H1 (cell line): ENCODE measurements at regions not wholly inside any gene's neighbourhood (a gene's known extent, or its start where the extent isn't known, plus 50 kb on each side); places are given as distances from the start of the nearest gene placed in this dataset.

Experiments
- CBX8 ChIP-seq: fragments of 300-800, 300-1000 bp; sonication (generic); IDR thresholded peaks from 2 replicates; pipeline ENCODE4 v1.7.1; 2016; ENCODE audit warnings: low read depth, low read length, borderline replicate concordance
- CHD7 ChIP-seq: fragments of 300-600 bp; sonication (generic); IDR thresholded peaks from 2 replicates; pipeline ENCODE4 v1.7.1; 2012; ENCODE audit warnings: low read length, moderate library complexity, mild to moderate bottlenecking, inconsistent platforms; ENCODE audit not compliant: insufficient replicate concordance
- FOSL1 ChIP-seq: IDR thresholded peaks from 2 replicates; pipeline ENCODE4 v1.6.1; 2011; ENCODE audit warnings: mild to moderate bottlenecking, low read depth, low read length, moderate library complexity; ENCODE audit not compliant: insufficient read depth
- GABPA ChIP-seq: IDR thresholded peaks from 2 replicates; pipeline ENCODE4 v1.6.1; 2011; ENCODE audit warnings: mild to moderate bottlenecking, low read length, moderate library complexity, borderline replicate concordance; ENCODE audit not compliant: insufficient read depth
- POLR2AphosphoS5 ChIP-seq: IDR thresholded peaks from 2 replicates; pipeline ENCODE4 v1.6.1; 2011; ENCODE audit warnings: low read depth, low read length
- RXRA ChIP-seq: IDR thresholded peaks from 2 replicates; pipeline ENCODE4 v1.6.1; 2011; ENCODE audit warnings: low read depth, mild to moderate bottlenecking, low read length, moderate library complexity; ENCODE audit not compliant: insufficient read depth
- SP4 ChIP-seq: IDR thresholded peaks from 2 replicates; pipeline ENCODE4 v1.6.1; 2012; ENCODE audit warnings: low read length, inconsistent platforms
- SRF ChIP-seq: IDR thresholded peaks from 2 replicates; pipeline ENCODE4 v1.6.1; 2011; ENCODE audit warnings: mild to moderate bottlenecking, low read depth, low read length, moderate library complexity
- TEAD4 ChIP-seq: IDR thresholded peaks from 2 replicates; pipeline ENCODE4 v1.6.1; 2012; ENCODE audit warnings: low read depth, low read length, inconsistent platforms, mixed read lengths

DNA sequence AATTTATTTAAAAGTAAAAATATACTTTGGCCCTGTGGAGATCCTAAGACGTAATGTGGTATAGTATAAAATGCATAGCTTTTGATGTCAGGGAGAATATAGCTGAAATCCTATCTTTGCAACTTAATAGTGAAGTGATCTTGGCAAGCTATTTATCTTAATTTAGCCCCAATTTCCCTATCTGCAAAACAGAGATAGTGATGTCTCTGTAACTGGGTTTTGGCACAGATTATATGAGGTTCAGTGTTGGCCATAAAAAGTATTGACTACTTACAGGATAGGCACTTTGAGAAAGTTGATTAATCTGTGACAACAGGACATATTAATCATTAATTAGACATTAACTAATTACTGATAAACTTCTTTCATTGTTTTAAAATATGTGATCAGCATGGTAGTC, 89.2 kb downstream of the ISL1 start (continued):
- TF ChIP-seq CHD7, result no peak
- no peak for TF ChIP-seq POLR2AphosphoS5
- no peak for TF ChIP-seq SRF
- no peak for TF ChIP-seq SP4
- TF ChIP-seq TEAD4, result no peak
- no peak for TF ChIP-seq GABPA
- TF ChIP-seq FOSL1, result no peak
- TF ChIP-seq CBX8, result no peak
- TF ChIP-seq RXRA, result no peak
- TF ChIP-seq, all 59 proteins: peak for 0
